IPS-18a (cell line): ENCODE measurements at regions not wholly inside any gene's neighbourhood (a gene's known extent, or its start where the extent isn't known, plus 50 kb on each side); places are given as distances from the start of the nearest gene placed in this dataset.

ENCODE experiments used
- H3K27ac ChIP-seq: one replicate; pipeline ENCODE4 v1.5.1; 2013; ENCODE audit warnings: low read length
- H3K27me3 ChIP-seq: one replicate; pipeline ENCODE4 v1.6.1; 2013; ENCODE audit warnings: mild to moderate bottlenecking, low read length; ENCODE audit not compliant: control insufficient read depth, insufficient read depth
- H3K36me3 ChIP-seq: one replicate; pipeline ENCODE4 v1.6.1; 2013; ENCODE audit warnings: low read depth, low read length; ENCODE audit not compliant: control insufficient read depth
- H3K4me1 ChIP-seq: one replicate; pipeline ENCODE4 v1.6.1; 2013; ENCODE audit warnings: low read depth, low read length; ENCODE audit not compliant: control insufficient read depth
- H3K4me3 ChIP-seq: one replicate; pipeline ENCODE4 v1.5.1; 2013; ENCODE audit warnings: low read length
- H3K9ac ChIP-seq: one replicate; pipeline ENCODE4 v1.6.1; 2013; ENCODE audit warnings: mild to moderate bottlenecking, low read length, moderate library complexity
- H3K9me3 ChIP-seq: one replicate; pipeline ENCODE4 v1.6.1; 2013; ENCODE audit warnings: low read depth, low read length; ENCODE audit not compliant: control insufficient read depth

- Histone ChIP-seq H3K36me3 (no peaks in the 10 kb centered on the region), H3K27me3 (no peaks in the 10 kb centered on the region)
Measured at GRCh38 chr7:18293759-18294158, 201.8 kb upstream of the HDAC9 start.

GRCh38 chr7:18294411-18294810, 201.1 kb upstream of the HDAC9 start:
- no peak overlapping the region for H3K27ac ChIP-seq
- no peak overlapping the region for H3K4me3 ChIP-seq
- no peak overlapping the region for H3K9ac ChIP-seq

More at GRCh38 chr7:18293759-18294158, 201.8 kb upstream of the HDAC9 start:
- H3K9me3 ChIP-seq, result no peaks in the 10 kb centered on the region
- H3K4me3 ChIP-seq, result no peak overlapping the region
- H3K9ac ChIP-seq, result no peak overlapping the region
- H3K27ac ChIP-seq, result no peak overlapping the region
- H3K4me1 ChIP-seq, result no peaks in the 10 kb centered on the region

GRCh38 chr7:18295781-18296423, 199.6 kb upstream of the HDAC9 start:
- Histone ChIP-seq H3K36me3 (no peaks in the 10 kb centered on the region), H3K4me1 (no peaks in the 10 kb centered on the region), H3K27ac (no peak overlapping the region), H3K9me3 (no peaks in the 10 kb centered on the region), H3K4me3 (no peak overlapping the region), H3K27me3 (no peaks in the 10 kb centered on the region), H3K9ac (no peak overlapping the region)

More at GRCh38 chr7:18294411-18294810, 201.1 kb upstream of the HDAC9 start:
- no peaks in the 10 kb centered on the region for H3K9me3 ChIP-seq
- H3K4me1 ChIP-seq, result no peaks in the 10 kb centered on the region
- H3K27me3 ChIP-seq, result no peaks in the 10 kb centered on the region
- no peaks in the 10 kb centered on the region for H3K36me3 ChIP-seq

- H3K36me3 ChIP-seq, result no peaks in the 10 kb centered on the region
- H3K9ac ChIP-seq, result no peak overlapping the region
- no peaks in the 10 kb centered on the region for H3K9me3 ChIP-seq
- no peak overlapping the region for H3K4me3 ChIP-seq
- H3K27me3 ChIP-seq, result no peaks in the 10 kb centered on the region
- no peaks in the 10 kb centered on the region for H3K4me1 ChIP-seq
- no peak overlapping the region for H3K27ac ChIP-seq
Measured at GRCh38 chr7:18302097-18302496, 193.5 kb upstream of the HDAC9 start.

- no peaks in the 10 kb centered on the region for H3K27me3 ChIP-seq
- no peaks in the 10 kb centered on the region for H3K4me1 ChIP-seq
- no peaks in the 10 kb centered on the region for H3K36me3 ChIP-seq
- H3K9me3 ChIP-seq, result no peaks in the 10 kb centered on the region
- no peak overlapping the region for H3K4me3 ChIP-seq
- no peak overlapping the region for H3K27ac ChIP-seq
- no peak overlapping the region for H3K9ac ChIP-seq
Measured at GRCh38 chr7:18305866-18306265, 189.7 kb upstream of the HDAC9 start.

- Histone ChIP-seq H3K9ac (no peak overlapping the region), H3K27me3 (no peaks in the 10 kb centered on the region)
Measured at GRCh38 chr7:18306696-18307095, 188.9 kb upstream of the HDAC9 start.

GRCh38 chr7:18308938-18309337, 186.6 kb upstream of the HDAC9 start:
- Histone ChIP-seq H3K27ac (no peak overlapping the region), H3K4me3 (no peak overlapping the region), H3K27me3 (no peaks in the 10 kb centered on the region), H3K36me3 (no peaks in the 10 kb centered on the region), H3K9me3 (no peaks in the 10 kb centered on the region), H3K4me1 (no peaks in the 10 kb centered on the region), H3K9ac (no peak overlapping the region)

More at GRCh38 chr7:18306696-18307095, 188.9 kb upstream of the HDAC9 start:
- no peaks in the 10 kb centered on the region for H3K36me3 ChIP-seq
- no peaks in the 10 kb centered on the region for H3K4me1 ChIP-seq
- H3K27ac ChIP-seq, result no peak overlapping the region
- H3K9me3 ChIP-seq, result no peaks in the 10 kb centered on the region
- no peak overlapping the region for H3K4me3 ChIP-seq

GRCh38 chr7:18312482-18312881, 183.1 kb upstream of the HDAC9 start:
- no peaks in the 10 kb centered on the region for H3K36me3 ChIP-seq
- H3K4me1 ChIP-seq, result peaks cover 3% of the 10 kb centered on the region
- no peak overlapping the region for H3K4me3 ChIP-seq
- no peak overlapping the region for H3K27ac ChIP-seq
- H3K27me3 ChIP-seq, result no peaks in the 10 kb centered on the region
- no peaks in the 10 kb centered on the region for H3K9me3 ChIP-seq
- H3K9ac ChIP-seq, result no peak overlapping the region

GRCh38 chr7:18313965-18314364, 181.6 kb upstream of the HDAC9 start:
- H3K27me3 ChIP-seq, result no peaks in the 10 kb centered on the region
- H3K36me3 ChIP-seq, result no peaks in the 10 kb centered on the region
- no peak overlapping the region for H3K4me3 ChIP-seq
- H3K9ac ChIP-seq, result no peak overlapping the region
- peaks cover 18% of the 10 kb centered on the region for H3K4me1 ChIP-seq
- no peak overlapping the region for H3K27ac ChIP-seq
- no peaks in the 10 kb centered on the region for H3K9me3 ChIP-seq

GRCh38 chr7:18315241-18315640, 180.3 kb upstream of the HDAC9 start:
- Histone ChIP-seq H3K4me1 (peaks cover 19% of the 10 kb centered on the region), H3K9ac (no peak overlapping the region), H3K27ac (no peak overlapping the region), H3K4me3 (no peak overlapping the region), H3K27me3 (no peaks in the 10 kb centered on the region), H3K9me3 (no peaks in the 10 kb centered on the region), H3K36me3 (no peaks in the 10 kb centered on the region)

GRCh38 chr7:18317941-18318340, 177.6 kb upstream of the HDAC9 start:
- Histone ChIP-seq H3K4me1 (peaks cover 19% of the 10 kb centered on the region), H3K9me3 (no peaks in the 10 kb centered on the region), H3K36me3 (no peaks in the 10 kb centered on the region), H3K27me3 (no peaks in the 10 kb centered on the region), H3K9ac (no peak overlapping the region), H3K27ac (no peak overlapping the region), H3K4me3 (no peak overlapping the region)

GRCh38 chr7:18320422-18320821, 175.1 kb upstream of the HDAC9 start:
- Histone ChIP-seq H3K9ac (no peak overlapping the region), H3K36me3 (no peaks in the 10 kb centered on the region), H3K9me3 (no peaks in the 10 kb centered on the region), H3K4me1 (peaks cover 19% of the 10 kb centered on the region), H3K27me3 (no peaks in the 10 kb centered on the region), H3K4me3 (no peak overlapping the region), H3K27ac (no peak overlapping the region)
